ENCODE measurements at regions not wholly inside any gene's neighbourhood (a gene's known extent, or its start where the extent isn't known, plus 50 kb on each side); places are given as distances from the start of the nearest gene placed in this dataset.

DNA sequence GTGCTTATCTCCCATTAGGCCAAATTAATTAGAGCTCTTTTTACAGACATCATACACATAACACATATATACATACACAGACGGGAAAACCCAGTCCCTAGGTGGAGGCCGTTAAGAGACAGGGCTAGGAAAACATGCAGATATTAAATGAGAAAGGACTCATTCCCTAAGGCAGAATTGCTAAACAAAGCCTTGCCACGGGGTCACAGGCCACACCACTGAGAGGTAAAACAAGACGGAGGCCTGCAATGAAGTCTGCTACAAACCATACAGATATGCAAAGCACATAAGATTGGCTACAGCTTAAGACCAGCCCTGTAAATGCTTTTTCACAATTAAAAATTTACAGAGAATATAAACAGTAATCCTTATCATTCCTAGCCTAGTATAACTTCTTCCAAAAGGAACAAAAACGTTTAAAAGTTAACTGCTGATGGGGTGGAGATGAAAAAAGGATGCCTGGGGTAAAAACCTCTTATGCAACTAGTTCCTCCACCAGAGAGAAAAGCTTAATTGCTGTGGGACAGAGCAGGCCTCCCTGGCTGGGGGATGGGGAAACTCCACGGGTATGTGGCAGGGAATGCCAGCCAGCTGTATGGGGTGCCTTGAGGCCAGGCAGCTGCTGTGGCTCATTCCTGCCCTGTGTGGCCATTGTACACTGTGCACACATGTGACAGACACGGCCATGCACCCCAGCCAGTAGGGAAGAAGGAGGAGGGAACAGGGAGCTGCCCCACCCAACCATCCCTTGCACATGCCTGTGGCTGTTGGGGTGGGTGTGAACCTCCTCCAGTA lies 481.4 kb upstream of the LMCD1 start:
- no peak for TF ChIP-seq EZH2phosphoT487 (IDR thresholded peaks at IDR 0.05; ENCODE audit: borderline replicate concordance, low read depth, low read length)
- TF ChIP-seq, protein P1, sequence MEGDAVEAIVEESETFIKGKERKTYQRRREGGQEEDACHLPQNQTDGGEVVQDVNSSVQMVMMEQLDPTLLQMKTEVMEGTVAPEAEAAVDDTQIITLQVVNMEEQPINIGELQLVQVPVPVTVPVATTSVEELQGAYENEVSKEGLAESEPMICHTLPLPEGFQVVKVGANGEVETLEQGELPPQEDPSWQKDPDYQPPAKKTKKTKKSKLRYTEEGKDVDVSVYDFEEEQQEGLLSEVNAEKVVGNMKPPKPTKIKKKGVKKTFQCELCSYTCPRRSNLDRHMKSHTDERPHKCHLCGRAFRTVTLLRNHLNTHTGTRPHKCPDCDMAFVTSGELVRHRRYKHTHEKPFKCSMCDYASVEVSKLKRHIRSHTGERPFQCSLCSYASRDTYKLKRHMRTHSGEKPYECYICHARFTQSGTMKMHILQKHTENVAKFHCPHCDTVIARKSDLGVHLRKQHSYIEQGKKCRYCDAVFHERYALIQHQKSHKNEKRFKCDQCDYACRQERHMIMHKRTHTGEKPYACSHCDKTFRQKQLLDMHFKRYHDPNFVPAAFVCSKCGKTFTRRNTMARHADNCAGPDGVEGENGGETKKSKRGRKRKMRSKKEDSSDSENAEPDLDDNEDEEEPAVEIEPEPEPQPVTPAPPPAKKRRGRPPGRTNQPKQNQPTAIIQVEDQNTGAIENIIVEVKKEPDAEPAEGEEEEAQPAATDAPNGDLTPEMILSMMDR (conservative IDR thresholded peaks at IDR 0.05; ENCODE audit: low read length) = no peak

Data from OCI-LY7 (cell line).